ENCODE measurements at regions not wholly inside any gene's neighbourhood (a gene's known extent, or its start where the extent isn't known, plus 50 kb on each side); places are given as distances from the start of the nearest gene placed in this dataset.

DNA sequence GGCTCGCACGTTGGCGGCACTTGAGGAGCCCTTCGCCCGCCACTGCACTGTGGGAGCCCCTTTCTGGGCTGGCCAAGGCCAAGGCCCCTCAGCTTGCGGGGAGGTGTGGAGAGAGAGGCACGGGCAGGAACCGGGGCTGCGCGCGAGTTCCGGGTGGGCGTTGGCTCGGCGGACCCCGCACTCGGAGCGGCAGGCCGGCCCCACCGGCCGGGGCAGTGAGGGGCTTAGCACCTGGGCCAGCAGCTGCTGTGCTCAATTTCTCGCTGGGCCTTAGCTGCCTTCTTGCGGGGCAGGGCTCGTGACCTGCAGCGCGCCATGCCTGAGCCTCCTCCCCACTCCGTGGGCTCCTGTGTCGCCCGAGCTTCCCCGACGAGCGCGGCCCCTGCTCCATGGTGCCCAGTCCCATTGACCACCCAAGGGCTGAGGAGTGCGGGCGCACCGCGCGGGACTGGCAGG lies 71.6 kb upstream of the CNTN1 start:
- H3K79me2 ChIP-seq (ENCODE audit: insufficient read depth): no peaks in the 10 kb centered on the region
- H3K27ac ChIP-seq (ENCODE audit: low read depth in 2 of 2, low read length in 1 of 2): no peak overlapping the region
- POLR2A ChIA-PET: no interaction called here
- TF ChIP-seq, protein P1, sequence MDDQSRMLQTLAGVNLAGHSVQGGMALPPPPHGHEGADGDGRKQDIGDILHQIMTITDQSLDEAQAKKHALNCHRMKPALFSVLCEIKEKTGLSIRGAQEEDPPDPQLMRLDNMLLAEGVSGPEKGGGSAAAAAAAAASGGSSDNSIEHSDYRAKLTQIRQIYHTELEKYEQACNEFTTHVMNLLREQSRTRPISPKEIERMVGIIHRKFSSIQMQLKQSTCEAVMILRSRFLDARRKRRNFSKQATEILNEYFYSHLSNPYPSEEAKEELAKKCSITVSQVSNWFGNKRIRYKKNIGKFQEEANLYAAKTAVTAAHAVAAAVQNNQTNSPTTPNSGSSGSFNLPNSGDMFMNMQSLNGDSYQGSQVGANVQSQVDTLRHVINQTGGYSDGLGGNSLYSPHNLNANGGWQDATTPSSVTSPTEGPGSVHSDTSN (IDR thresholded peaks at IDR 0.05): no peak
- no peak for TF ChIP-seq NFIC (IDR thresholded peaks at IDR 0.05; ENCODE audit: borderline replicate concordance)
- no peak for TF ChIP-seq CHD2 (IDR thresholded peaks at IDR 0.05; ENCODE audit: low read length, partially characterized antibody)
- TF ChIP-seq TCF12 (IDR thresholded peaks at IDR 0.05): no peak
- no peak for TF ChIP-seq RFX5 (IDR thresholded peaks at IDR 0.05; ENCODE audit: low read length)
- no peak for TF ChIP-seq YY1 (IDR thresholded peaks at IDR 0.05; ENCODE audit: low read depth)
- TF ChIP-seq FOXM1 (IDR thresholded peaks at IDR 0.05; ENCODE audit: low read depth): no peak
- no peak for TF ChIP-seq GATA2 (CRISPR knock-in tag; IDR thresholded peaks at IDR 0.05)
- no peak for TF ChIP-seq RAD21 (IDR thresholded peaks at IDR 0.05; ENCODE audit: low read length)
- TF ChIP-seq FOSL2 (IDR thresholded peaks at IDR 0.05; ENCODE audit: borderline replicate concordance, low read depth): no peak
- TF ChIP-seq, protein P2, sequence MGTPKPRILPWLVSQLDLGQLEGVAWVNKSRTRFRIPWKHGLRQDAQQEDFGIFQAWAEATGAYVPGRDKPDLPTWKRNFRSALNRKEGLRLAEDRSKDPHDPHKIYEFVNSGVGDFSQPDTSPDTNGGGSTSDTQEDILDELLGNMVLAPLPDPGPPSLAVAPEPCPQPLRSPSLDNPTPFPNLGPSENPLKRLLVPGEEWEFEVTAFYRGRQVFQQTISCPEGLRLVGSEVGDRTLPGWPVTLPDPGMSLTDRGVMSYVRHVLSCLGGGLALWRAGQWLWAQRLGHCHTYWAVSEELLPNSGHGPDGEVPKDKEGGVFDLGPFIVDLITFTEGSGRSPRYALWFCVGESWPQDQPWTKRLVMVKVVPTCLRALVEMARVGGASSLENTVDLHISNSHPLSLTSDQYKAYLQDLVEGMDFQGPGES (IDR thresholded peaks at IDR 0.05; ENCODE audit: low read depth, low read length): no peak
- H2AFZ ChIP-seq (ENCODE audit: low read depth): no peak overlapping the region
- no peaks in the 10 kb centered on the region; a peak in 1 of 4 replicates for H3K4me1 ChIP-seq (ENCODE audit: control insufficient read depth in 1 of 2, insufficient read depth in 2 of 2, low read depth in 1 of 2, low read length in 1 of 2)
- CTCF ChIA-PET: interaction anchor here (0.7 to 1.1 kb wide), 2 partner anchors 72 to 174 kb away, joined by 3 read pairs; partner anchors contain the start of gene CNTN1
- H3K9me3 ChIP-seq: no peaks in the 10 kb centered on the region
- no peak overlapping the region for H3K4me3 ChIP-seq (ENCODE audit: low read depth in 2 of 2, low read length in 1 of 2)
- no peak for DNase-seq
- no peaks in the 10 kb centered on the region for H3K27me3 ChIP-seq (ENCODE audit: insufficient read depth)
- no peaks in the 10 kb centered on the region for H4K20me1 ChIP-seq (ENCODE audit: insufficient read depth)
- no peaks in the 10 kb centered on the region for H3F3A ChIP-seq (replicated peaks; ENCODE audit: insufficient read depth)
- no peaks in the 10 kb centered on the region for H3K36me3 ChIP-seq (replicated peaks in 1 of 2; ENCODE audit: control insufficient read depth in 1 of 2, insufficient read depth in 2 of 2, low read length in 1 of 2)
- no peak overlapping the region for H3K4me2 ChIP-seq
- WGBS (ENCODE audit: low lambda C conversion rate): 92% methylated on average over 34 of the region's 38 CpGs
- no peaks in the 10 kb centered on the region for H3K9me2 ChIP-seq
- H3K9ac ChIP-seq: no peak overlapping the region

DNA sequence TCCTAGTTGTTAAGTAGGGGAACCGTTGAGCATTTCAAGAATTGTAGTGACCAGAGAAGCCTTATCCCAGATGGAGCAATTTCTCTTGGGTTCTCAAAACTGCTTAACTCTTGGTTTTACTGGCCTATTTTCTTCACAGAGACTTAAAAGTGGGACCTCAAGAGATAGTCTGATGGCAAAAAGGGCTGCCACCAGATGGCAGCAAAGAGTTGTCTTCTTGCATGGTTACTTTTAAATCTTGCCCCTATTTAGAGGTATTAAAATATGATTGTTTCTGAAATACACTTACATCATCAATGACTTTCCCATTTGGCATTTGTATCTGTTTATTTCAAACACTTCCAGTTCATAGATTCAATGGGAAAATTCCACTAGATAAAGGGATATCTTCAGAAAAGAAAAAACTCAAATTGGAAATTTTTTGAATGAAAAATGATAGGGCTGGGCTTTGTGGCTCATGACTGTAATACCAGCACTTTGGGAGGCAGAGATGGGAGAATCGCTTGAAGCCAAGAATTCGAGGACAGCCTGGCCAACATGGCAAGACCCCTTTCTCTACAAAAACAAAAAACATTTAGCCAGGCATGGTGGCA lies 69.9 kb upstream of the CNTN1 start:
- Histone ChIP-seq H3K27ac (ENCODE audit: low read depth in 2 of 2, low read length in 1 of 2) (no peak overlapping the region), H3K9ac (no peak overlapping the region), H3K79me2 (ENCODE audit: insufficient read depth) (no peaks in the 10 kb centered on the region), H3K4me3 (ENCODE audit: low read depth in 2 of 2, low read length in 1 of 2) (no peak overlapping the region; a peak in 1 of 4 replicates), H3K36me3 (replicated peaks in 1 of 2; ENCODE audit: control insufficient read depth in 1 of 2, insufficient read depth in 2 of 2, low read length in 1 of 2) (no peaks in the 10 kb centered on the region), H3K9me2 (no peaks in the 10 kb centered on the region), H2AFZ (ENCODE audit: low read depth) (no peak overlapping the region), H3K4me1 (ENCODE audit: control insufficient read depth in 1 of 2, insufficient read depth in 2 of 2, low read depth in 1 of 2, low read length in 1 of 2) (no peaks in the 10 kb centered on the region), H3K4me2 (no peak overlapping the region), H3F3A (replicated peaks; ENCODE audit: insufficient read depth) (no peaks in the 10 kb centered on the region), H3K9me3 (no peaks in the 10 kb centered on the region), H4K20me1 (ENCODE audit: insufficient read depth) (no peaks in the 10 kb centered on the region), H3K27me3 (ENCODE audit: insufficient read depth) (no peaks in the 10 kb centered on the region)
- ChIA-PET CTCF (interaction anchor here (1.0 kb wide), 1 partner anchor 324 kb away, joined by 3 read pairs; no protein-coding TSS in a partner anchor), POLR2A (no interaction called here)
- peak; percentile 56 for DNase-seq
- WGBS (ENCODE audit: low lambda C conversion rate): 41% methylated on average over 3 of the region's 3 CpGs
- TF ChIP-seq, protein P3, sequence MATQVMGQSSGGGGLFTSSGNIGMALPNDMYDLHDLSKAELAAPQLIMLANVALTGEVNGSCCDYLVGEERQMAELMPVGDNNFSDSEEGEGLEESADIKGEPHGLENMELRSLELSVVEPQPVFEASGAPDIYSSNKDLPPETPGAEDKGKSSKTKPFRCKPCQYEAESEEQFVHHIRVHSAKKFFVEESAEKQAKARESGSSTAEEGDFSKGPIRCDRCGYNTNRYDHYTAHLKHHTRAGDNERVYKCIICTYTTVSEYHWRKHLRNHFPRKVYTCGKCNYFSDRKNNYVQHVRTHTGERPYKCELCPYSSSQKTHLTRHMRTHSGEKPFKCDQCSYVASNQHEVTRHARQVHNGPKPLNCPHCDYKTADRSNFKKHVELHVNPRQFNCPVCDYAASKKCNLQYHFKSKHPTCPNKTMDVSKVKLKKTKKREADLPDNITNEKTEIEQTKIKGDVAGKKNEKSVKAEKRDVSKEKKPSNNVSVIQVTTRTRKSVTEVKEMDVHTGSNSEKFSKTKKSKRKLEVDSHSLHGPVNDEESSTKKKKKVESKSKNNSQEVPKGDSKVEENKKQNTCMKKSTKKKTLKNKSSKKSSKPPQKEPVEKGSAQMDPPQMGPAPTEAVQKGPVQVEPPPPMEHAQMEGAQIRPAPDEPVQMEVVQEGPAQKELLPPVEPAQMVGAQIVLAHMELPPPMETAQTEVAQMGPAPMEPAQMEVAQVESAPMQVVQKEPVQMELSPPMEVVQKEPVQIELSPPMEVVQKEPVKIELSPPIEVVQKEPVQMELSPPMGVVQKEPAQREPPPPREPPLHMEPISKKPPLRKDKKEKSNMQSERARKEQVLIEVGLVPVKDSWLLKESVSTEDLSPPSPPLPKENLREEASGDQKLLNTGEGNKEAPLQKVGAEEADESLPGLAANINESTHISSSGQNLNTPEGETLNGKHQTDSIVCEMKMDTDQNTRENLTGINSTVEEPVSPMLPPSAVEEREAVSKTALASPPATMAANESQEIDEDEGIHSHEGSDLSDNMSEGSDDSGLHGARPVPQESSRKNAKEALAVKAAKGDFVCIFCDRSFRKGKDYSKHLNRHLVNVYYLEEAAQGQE (IDR thresholded peaks at IDR 0.05; ENCODE audit: low read depth, low read length): no peak
- no peak for TF ChIP-seq GABPA (IDR thresholded peaks at IDR 0.05; ENCODE audit: low read depth)
- TF ChIP-seq, protein P4, sequence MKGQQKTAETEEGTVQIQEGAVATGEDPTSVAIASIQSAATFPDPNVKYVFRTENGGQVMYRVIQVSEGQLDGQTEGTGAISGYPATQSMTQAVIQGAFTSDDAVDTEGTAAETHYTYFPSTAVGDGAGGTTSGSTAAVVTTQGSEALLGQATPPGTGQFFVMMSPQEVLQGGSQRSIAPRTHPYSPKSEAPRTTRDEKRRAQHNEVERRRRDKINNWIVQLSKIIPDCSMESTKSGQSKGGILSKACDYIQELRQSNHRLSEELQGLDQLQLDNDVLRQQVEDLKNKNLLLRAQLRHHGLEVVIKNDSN (IDR thresholded peaks at IDR 0.05; ENCODE audit: borderline replicate concordance, low read depth): no peak
- TF ChIP-seq, protein P5, sequence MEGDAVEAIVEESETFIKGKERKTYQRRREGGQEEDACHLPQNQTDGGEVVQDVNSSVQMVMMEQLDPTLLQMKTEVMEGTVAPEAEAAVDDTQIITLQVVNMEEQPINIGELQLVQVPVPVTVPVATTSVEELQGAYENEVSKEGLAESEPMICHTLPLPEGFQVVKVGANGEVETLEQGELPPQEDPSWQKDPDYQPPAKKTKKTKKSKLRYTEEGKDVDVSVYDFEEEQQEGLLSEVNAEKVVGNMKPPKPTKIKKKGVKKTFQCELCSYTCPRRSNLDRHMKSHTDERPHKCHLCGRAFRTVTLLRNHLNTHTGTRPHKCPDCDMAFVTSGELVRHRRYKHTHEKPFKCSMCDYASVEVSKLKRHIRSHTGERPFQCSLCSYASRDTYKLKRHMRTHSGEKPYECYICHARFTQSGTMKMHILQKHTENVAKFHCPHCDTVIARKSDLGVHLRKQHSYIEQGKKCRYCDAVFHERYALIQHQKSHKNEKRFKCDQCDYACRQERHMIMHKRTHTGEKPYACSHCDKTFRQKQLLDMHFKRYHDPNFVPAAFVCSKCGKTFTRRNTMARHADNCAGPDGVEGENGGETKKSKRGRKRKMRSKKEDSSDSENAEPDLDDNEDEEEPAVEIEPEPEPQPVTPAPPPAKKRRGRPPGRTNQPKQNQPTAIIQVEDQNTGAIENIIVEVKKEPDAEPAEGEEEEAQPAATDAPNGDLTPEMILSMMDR (IDR thresholded peaks at IDR 0.05): peak; percentile 84
- TF ChIP-seq, protein P6, sequence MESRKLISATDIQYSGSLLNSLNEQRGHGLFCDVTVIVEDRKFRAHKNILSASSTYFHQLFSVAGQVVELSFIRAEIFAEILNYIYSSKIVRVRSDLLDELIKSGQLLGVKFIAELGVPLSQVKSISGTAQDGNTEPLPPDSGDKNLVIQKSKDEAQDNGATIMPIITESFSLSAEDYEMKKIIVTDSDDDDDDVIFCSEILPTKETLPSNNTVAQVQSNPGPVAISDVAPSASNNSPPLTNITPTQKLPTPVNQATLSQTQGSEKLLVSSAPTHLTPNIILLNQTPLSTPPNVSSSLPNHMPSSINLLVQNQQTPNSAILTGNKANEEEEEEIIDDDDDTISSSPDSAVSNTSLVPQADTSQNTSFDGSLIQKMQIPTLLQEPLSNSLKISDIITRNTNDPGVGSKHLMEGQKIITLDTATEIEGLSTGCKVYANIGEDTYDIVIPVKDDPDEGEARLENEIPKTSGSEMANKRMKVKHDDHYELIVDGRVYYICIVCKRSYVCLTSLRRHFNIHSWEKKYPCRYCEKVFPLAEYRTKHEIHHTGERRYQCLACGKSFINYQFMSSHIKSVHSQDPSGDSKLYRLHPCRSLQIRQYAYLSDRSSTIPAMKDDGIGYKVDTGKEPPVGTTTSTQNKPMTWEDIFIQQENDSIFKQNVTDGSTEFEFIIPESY (IDR thresholded peaks at IDR 0.05; ENCODE audit: borderline replicate concordance, low read depth): no peak
